Endothelial cell (in vitro differentiated cells): ENCODE measurements at regions not wholly inside any gene's neighbourhood (a gene's known extent, or its start where the extent isn't known, plus 50 kb on each side); places are given as distances from the start of the nearest gene placed in this dataset.

Source experiments
- DNase-seq: peaks from one replicate; pipeline ENCODE4 v3.0.0; 2021; ENCODE audit warnings: low spot score
- H3K27ac Mint-ChIP-seq: one replicate; pipeline ENCODE4 v1.8.0; 2021; ENCODE audit warnings: mixed read lengths, inconsistent platforms; ENCODE audit not compliant: unreplicated experiment
- H3K27me3 Mint-ChIP-seq: one replicate; pipeline ENCODE4 v1.8.0; 2021; ENCODE audit warnings: mild to moderate bottlenecking, moderate library complexity, mixed read lengths, inconsistent platforms; ENCODE audit not compliant: unreplicated experiment
- H3K36me3 Mint-ChIP-seq: one replicate; pipeline ENCODE4 v1.8.0; 2021; ENCODE audit warnings: mild to moderate bottlenecking, low read depth, mixed read lengths, inconsistent platforms; ENCODE audit not compliant: unreplicated experiment
- H3K4me1 Mint-ChIP-seq: one replicate; pipeline ENCODE4 v1.8.0; 2021; ENCODE audit warnings: mild to moderate bottlenecking, mixed read lengths, inconsistent platforms; ENCODE audit not compliant: unreplicated experiment
- H3K4me3 Mint-ChIP-seq: one replicate; pipeline ENCODE4 v1.8.0; 2021; ENCODE audit warnings: mild to moderate bottlenecking, mixed read lengths, inconsistent platforms; ENCODE audit not compliant: unreplicated experiment
- H3K9me3 Mint-ChIP-seq: one replicate; pipeline ENCODE4 v1.8.0; 2021; ENCODE audit warnings: mixed read lengths, inconsistent platforms; ENCODE audit not compliant: unreplicated experiment
- CTCF ChIP-seq: fragments of 200-600 bp; sonication (generic); IDR thresholded peaks from one replicate; pipeline ENCODE4 v1.5.0; 2021; ENCODE audit warnings: antibody characterized with exemption; ENCODE audit not compliant: unreplicated experiment

GRCh38 chr21:28614791-28615190, 377.9 kb downstream of the LTN1 start:
- no peaks in the 10 kb centered on the region for H3K9me3 Mint-ChIP-seq
- no peak for TF ChIP-seq CTCF
- no peak overlapping the region for H3K27ac Mint-ChIP-seq
- no peaks in the 10 kb centered on the region for H3K4me1 Mint-ChIP-seq
- H3K36me3 Mint-ChIP-seq: no peaks in the 10 kb centered on the region
- H3K4me3 Mint-ChIP-seq: no peak overlapping the region
- DNase-seq: no peak
- peaks cover 1% of the 10 kb centered on the region for H3K27me3 Mint-ChIP-seq

DNA sequence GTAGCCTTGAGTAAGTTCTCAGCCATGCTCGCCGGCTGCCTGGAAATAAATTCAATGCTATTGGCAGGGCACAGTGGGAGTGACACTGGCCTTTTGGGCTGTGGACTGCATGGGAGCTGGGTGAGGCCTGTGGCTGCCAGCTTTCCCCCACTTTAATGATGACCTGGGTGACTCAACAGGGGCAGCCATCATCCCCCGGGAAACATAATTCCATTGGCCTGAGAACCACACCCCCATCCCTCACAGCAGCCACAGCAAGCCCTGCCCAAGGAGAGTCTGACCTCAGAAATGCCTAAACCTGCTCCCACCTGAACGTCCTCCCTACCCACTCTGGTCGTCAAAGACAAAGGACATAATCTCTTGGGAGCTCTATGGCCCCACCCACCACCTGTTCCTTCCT, 384.0 kb downstream of the LTN1 start:
- no peak for TF ChIP-seq CTCF
- H3K4me3 Mint-ChIP-seq: no peak overlapping the region
- H3K27me3 Mint-ChIP-seq: peaks cover 1% of the 10 kb centered on the region
- H3K36me3 Mint-ChIP-seq: no peaks in the 10 kb centered on the region
- H3K27ac Mint-ChIP-seq: no peak overlapping the region
- no peak for DNase-seq
- no peaks in the 10 kb centered on the region for H3K9me3 Mint-ChIP-seq
- no peaks in the 10 kb centered on the region for H3K4me1 Mint-ChIP-seq

GRCh38 chr21:28607545-28607944, 385.1 kb downstream of the LTN1 start:
- no peak for TF ChIP-seq CTCF
- Mint-ChIP-seq H3K4me3 (no peak overlapping the region), H3K36me3 (no peaks in the 10 kb centered on the region), H3K27ac (no peak overlapping the region), H3K4me1 (no peaks in the 10 kb centered on the region), H3K9me3 (no peaks in the 10 kb centered on the region), H3K27me3 (peaks cover 4% of the 10 kb centered on the region)
- no peak for DNase-seq

DNA sequence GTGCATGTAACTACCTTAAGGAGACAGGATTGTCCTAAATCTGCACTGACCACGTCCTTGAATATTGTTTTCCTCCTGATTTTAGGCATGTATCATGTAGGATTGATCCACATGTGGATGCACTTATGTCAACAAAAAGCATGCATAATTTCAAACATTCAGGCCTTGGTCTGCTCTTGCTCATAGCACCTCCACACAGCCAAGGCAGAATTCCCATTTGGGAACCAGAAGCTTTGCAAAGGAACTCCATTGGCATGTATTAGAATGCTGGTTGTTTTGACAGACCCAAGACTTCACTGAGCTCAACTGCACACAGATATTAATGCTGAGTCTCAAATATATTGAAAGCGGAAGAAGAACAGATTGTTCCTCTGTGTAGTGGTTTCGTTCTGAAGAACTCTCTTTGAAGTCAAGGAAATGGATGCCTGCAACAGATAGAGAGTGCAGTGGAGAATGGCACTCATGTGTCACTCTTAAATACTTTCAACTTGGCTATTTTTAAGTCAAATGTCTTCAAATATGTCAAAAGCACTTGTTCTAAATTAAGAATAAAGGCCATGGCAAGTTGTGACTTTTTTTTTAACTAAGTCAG, 387.6 kb downstream of the LTN1 start:
- no peak overlapping the region for H3K27ac Mint-ChIP-seq
- H3K4me1 Mint-ChIP-seq: no peaks in the 10 kb centered on the region

More for the DNA sequence above, 387.6 kb downstream of the LTN1 start:
- peaks cover 7% of the 10 kb centered on the region for H3K36me3 Mint-ChIP-seq
- no peak overlapping the region for H3K4me3 Mint-ChIP-seq
- DNase-seq: no peak
- peaks cover 12% of the 10 kb centered on the region for H3K9me3 Mint-ChIP-seq
- TF ChIP-seq CTCF: no peak
- peaks cover 5% of the 10 kb centered on the region for H3K27me3 Mint-ChIP-seq
